GM19324 (cell line): ENCODE measurements at regions not wholly inside any gene's neighbourhood (a gene's known extent, or its start where the extent isn't known, plus 50 kb on each side); places are given as distances from the start of the nearest gene placed in this dataset.
"Not testable (repeated sequence)": the region's sequence is repeated elsewhere in the genome, so short reads cannot be mapped to it uniquely, and the experiment has no call there.

Experiments used
- ATAC-seq: cut with Tn5 transposase; IDR thresholded peaks from one replicate; pipeline ENCODE4 v1.9.1; 2021; ENCODE audit warnings: mild to moderate bottlenecking, moderate library complexity; ENCODE audit not compliant: unreplicated experiment, low FRiP score

- ATAC-seq = no peak
Measured at GRCh38 chr5:62065050-62065449, 241.0 kb upstream of the KIF2A start.

GRCh38 chr5:62066761-62067277, 239.2 kb upstream of the KIF2A start:
- no peak for ATAC-seq

- no peak for ATAC-seq
Measured at GRCh38 chr5:62068554-62068953, 237.5 kb upstream of the KIF2A start.

GRCh38 chr5:62077387-62077786, 228.6 kb upstream of the KIF2A start:
- no peak for ATAC-seq

- no peak for ATAC-seq
Measured at GRCh38 chr5:62077823-62078550, 228.0 kb upstream of the KIF2A start.

GRCh38 chr5:62082370-62082801, 223.6 kb upstream of the KIF2A start:
- no peak for ATAC-seq

GRCh38 chr5:62083247-62083646, 222.8 kb upstream of the KIF2A start:
- no peak for ATAC-seq

GRCh38 chr5:62083661-62084060, 222.3 kb upstream of the KIF2A start:
- ATAC-seq = no peak

GRCh38 chr5:62084391-62084790, 221.6 kb upstream of the KIF2A start:
- ATAC-seq = no peak

- ATAC-seq = no peak
Measured at GRCh38 chr5:62090953-62091352, 215.1 kb upstream of the KIF2A start.

- no peak for ATAC-seq
Measured at GRCh38 chr5:62093411-62093810, 212.6 kb upstream of the KIF2A start.

GRCh38 chr5:62093976-62094375, 212.0 kb upstream of the KIF2A start:
- no peak for ATAC-seq

- no peak for ATAC-seq
Measured at GRCh38 chr5:62097361-62097760, 208.6 kb upstream of the KIF2A start.

- no peak for ATAC-seq
Measured at GRCh38 chr5:62100201-62100600, 205.8 kb upstream of the KIF2A start.

- ATAC-seq = not testable (repeated sequence)
Measured at GRCh38 chr5:62103863-62104262, 202.1 kb upstream of the KIF2A start.

- no peak for ATAC-seq
Measured at GRCh38 chr5:62111428-62111827, 194.6 kb upstream of the KIF2A start.

GRCh38 chr5:62112689-62113228, 193.2 kb upstream of the KIF2A start:
- ATAC-seq = no peak

GRCh38 chr5:62115014-62115413, 191.0 kb upstream of the KIF2A start:
- ATAC-seq = no peak

GRCh38 chr5:62124266-62124665, 181.7 kb upstream of the KIF2A start:
- no peak for ATAC-seq

GRCh38 chr5:62126090-62126489, 179.9 kb upstream of the KIF2A start:
- ATAC-seq = no peak

- no peak for ATAC-seq
Measured at GRCh38 chr5:62127098-62127736, 178.8 kb upstream of the KIF2A start.

GRCh38 chr5:62130107-62130506, 175.9 kb upstream of the KIF2A start:
- ATAC-seq = no peak
